Thyroid gland (tissue), 4 donors: ENCODE measurements at regions not wholly inside any gene's neighbourhood (a gene's known extent, or its start where the extent isn't known, plus 50 kb on each side); places are given as distances from the start of the nearest gene placed in this dataset.

Experiments
- DNase-seq, 2 donors: peaks; one replicate each; pipeline ENCODE4 v3.0.0-alpha.2; 2019
- H3K27ac ChIP-seq, 3 donors: fragments of 200-600 bp; sonication (generic); 1 replicate in 2 of 3; 2 replicates in 1 of 3; pipeline ENCODE4 v1.5.1; 2016 to 2019; ENCODE audit warnings: mild to moderate bottlenecking in 1 of 3, moderate library complexity in 1 of 3
- H3K27me3 ChIP-seq: fragments of 200-600 bp; sonication (generic); one replicate; pipeline ENCODE4 v1.5.1; 2019
- H3K36me3 ChIP-seq, 2 donors: fragments of 200-600 bp; sonication (generic); one replicate each; pipeline ENCODE4 v1.5.1; 2016 to 2019
- H3K4me1 ChIP-seq, 2 donors: fragments of 200-600 bp; sonication (generic); one replicate each; pipeline ENCODE4 v1.5.1; 2017 to 2019
- H3K4me3 ChIP-seq, 3 donors: fragments of 200-600 bp; sonication (generic); replicated peaks in 1 of 3; 1 replicate in 2 of 3; 2 replicates in 1 of 3; pipeline ENCODE4 v1.5.1; 2016; ENCODE audit warnings: mild to moderate bottlenecking in 1 of 3
- H3K9me3 ChIP-seq: fragments of 200-600 bp; sonication (generic); one replicate; pipeline ENCODE4 v1.5.1; 2017
- POLR2A ChIP-seq, 2 donors: fragments of 450-650 bp; IDR thresholded peaks; one replicate each; pipeline ENCODE4 v1.6.1; 2017; ENCODE audit warnings: antibody characterized with exemption in 2 of 2, mild to moderate bottlenecking in 2 of 2, moderate library complexity in 1 of 2
- WGBS, 2 donors: methylation state at CpG; one replicate each; pipeline ENCODE4 v1.1.5; 2017; 5-methylcytosine and 5-hydroxymethylcytosine counted together
- intact Hi-C: fragments of 100-400 bp; cut with DNase I; formaldehyde crosslinking; loops from one replicate; pipeline ENCODE4 v1.15.1; 2023
- TF ChIP-seq, protein P1 (sequence below), 6 experiments: fragments of 200-600 bp in 3 of 6; fragments of 450-650 bp in 3 of 6; sonication (generic) in 3 of 6; IDR thresholded peaks; one replicate each; pipeline ENCODE4 v1.5.1; 2016 to 2019; ENCODE audit warnings: antibody characterized with exemption in 6 of 6, mild to moderate bottlenecking in 2 of 6, inconsistent platforms in 1 of 6, moderate library complexity in 1 of 6

DNA sequence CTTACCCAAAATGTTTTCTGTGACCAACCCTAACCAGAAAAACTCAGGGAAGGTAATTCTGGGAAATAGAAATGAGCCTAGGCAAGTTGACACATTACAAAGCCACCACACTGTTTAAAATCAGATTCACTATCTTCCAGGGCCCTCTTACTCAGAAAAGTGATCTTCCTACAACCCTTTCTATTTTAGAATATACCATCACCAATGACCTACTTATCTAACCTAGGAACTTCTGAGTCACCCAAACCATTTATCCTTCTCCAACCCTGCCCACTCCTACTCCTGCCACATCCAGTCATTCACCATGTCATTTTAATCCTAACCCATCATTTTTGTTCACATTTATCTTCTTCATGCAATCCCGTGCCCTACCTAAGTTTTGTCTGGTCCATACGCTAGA lies 89.9 kb downstream of the FTHL17 start:
- Histone ChIP-seq H3K4me3 (no peak overlapping the region), H3K27ac (no peak overlapping the region), H3K27me3 (no peaks in the 10 kb centered on the region), H3K9me3 (no peaks in the 10 kb centered on the region), H3K36me3 (no peaks in the 10 kb centered on the region), H3K4me1 (no peaks in the 10 kb centered on the region)
- DNase-seq = no peak
- intact Hi-C loops = no loop called here
- 93 to 97% methylated on average over 2 of the region's 2 CpGs for WGBS, 2 donors
- TF ChIP-seq POLR2A (IDR thresholded peaks at IDR 0.05) = no peak
- TF ChIP-seq, protein P1, sequence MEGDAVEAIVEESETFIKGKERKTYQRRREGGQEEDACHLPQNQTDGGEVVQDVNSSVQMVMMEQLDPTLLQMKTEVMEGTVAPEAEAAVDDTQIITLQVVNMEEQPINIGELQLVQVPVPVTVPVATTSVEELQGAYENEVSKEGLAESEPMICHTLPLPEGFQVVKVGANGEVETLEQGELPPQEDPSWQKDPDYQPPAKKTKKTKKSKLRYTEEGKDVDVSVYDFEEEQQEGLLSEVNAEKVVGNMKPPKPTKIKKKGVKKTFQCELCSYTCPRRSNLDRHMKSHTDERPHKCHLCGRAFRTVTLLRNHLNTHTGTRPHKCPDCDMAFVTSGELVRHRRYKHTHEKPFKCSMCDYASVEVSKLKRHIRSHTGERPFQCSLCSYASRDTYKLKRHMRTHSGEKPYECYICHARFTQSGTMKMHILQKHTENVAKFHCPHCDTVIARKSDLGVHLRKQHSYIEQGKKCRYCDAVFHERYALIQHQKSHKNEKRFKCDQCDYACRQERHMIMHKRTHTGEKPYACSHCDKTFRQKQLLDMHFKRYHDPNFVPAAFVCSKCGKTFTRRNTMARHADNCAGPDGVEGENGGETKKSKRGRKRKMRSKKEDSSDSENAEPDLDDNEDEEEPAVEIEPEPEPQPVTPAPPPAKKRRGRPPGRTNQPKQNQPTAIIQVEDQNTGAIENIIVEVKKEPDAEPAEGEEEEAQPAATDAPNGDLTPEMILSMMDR (IDR thresholded peaks at IDR 0.05) = no peak

DNA sequence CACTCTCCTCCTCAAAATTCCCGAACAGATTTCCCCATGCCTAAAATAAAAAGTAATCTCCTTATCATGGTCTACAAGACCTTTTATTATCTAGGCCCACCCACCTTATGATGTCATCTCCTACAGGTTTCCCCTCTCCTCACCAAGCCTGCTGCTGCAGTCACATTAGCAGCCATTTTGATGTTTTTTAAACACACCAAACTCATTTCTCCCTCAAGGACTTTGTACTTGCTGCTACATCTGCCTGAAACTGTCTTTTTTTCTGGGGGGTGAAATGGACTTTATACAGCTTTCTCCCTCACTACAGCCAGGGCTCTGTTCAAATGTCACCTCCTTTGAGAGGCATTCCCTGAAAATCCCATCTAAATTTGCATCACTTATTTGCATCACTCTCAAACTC lies 90.2 kb upstream of the TAB3 start:
- no peak for TF ChIP-seq POLR2A (IDR thresholded peaks at IDR 0.05)
- TF ChIP-seq, protein P1 (IDR thresholded peaks at IDR 0.05) = no peak
- no peaks in the 10 kb centered on the region for H3K4me1 ChIP-seq
- no peaks in the 10 kb centered on the region for H3K36me3 ChIP-seq
- H3K9me3 ChIP-seq = no peaks in the 10 kb centered on the region
- H3K4me3 ChIP-seq = no peak overlapping the region
- WGBS, 2 donors = 77 to 83% methylated on average over 1 of the region's 1 CpG
- no peak overlapping the region for H3K27ac ChIP-seq
- no peak for DNase-seq
- intact Hi-C loops = no loop called here
- no peaks in the 10 kb centered on the region for H3K27me3 ChIP-seq

DNA sequence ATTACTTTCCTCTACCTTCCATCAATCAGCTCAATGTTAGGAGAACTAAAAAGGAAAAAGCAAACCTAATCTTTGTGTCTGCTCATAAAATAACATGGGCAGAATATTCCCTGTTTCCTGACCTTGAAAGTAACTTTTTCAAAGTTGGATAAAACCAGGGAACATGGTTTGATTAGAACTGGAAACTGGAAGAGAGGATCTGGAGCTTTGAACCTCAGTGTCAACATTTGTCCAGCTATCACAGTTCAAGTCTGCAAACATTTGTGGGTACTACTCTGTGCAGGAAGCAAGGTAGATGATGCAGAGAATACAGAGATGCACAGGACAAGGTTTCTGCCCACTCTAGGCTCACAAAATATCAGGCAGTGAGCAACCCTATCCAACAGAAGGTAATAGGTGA lies 86.4 kb upstream of the TAB3 start:
- H3K27me3 ChIP-seq = no peaks in the 10 kb centered on the region
- no peaks in the 10 kb centered on the region for H3K36me3 ChIP-seq
- H3K4me3 ChIP-seq = no peak overlapping the region
- H3K9me3 ChIP-seq = no peaks in the 10 kb centered on the region
- TF ChIP-seq, protein P1 (IDR thresholded peaks at IDR 0.05) = no peak
- TF ChIP-seq POLR2A (IDR thresholded peaks at IDR 0.05) = no peak
- DNase-seq = no peak
- intact Hi-C loops = no loop called here
- H3K27ac ChIP-seq = no peak overlapping the region
- no peaks in the 10 kb centered on the region for H3K4me1 ChIP-seq

DNA sequence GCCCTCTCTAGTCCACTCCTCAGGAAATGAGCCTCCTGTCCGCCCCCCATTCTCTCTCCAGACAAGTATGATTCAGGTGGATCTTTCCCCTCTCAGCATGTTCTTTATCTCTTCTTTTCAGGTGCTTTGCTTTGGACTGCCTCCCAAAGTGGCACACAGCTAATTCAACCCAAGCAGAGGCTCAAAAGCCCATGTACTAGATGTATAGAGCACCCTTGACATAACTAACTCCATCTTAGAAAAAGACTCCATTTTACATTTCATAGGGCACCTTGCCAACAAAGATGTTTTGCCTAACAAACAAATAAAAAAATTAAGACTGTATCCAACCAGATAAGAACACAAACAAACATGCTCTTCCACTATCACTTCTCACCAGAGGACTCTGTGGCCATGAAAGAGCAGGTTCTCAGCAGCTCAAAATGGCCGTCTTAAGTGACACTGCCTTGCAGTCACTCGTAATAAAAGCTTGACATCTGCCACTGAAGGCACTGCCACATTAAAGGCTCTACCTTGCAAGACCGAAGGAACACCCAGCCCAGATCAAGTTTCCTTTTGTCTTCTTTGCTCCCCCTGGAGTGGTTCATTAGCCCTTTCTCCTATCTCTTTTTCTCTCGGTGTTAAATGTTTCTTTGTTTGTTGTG lies 84.9 kb upstream of the TAB3 start:
- Histone ChIP-seq H3K27me3 (no peaks in the 10 kb centered on the region), H3K9me3 (no peaks in the 10 kb centered on the region), H3K27ac (no peak overlapping the region), H3K36me3 (no peaks in the 10 kb centered on the region), H3K4me3 (no peak overlapping the region), H3K4me1 (no peaks in the 10 kb centered on the region)
- no peak for DNase-seq
- 64 to 74% methylated on average over 5 of the region's 5 CpGs for WGBS, 2 donors
- intact Hi-C loops = no loop called here
- TF ChIP-seq, protein P1 (IDR thresholded peaks at IDR 0.05) = no peak
- TF ChIP-seq POLR2A (IDR thresholded peaks at IDR 0.05) = no peak

DNA sequence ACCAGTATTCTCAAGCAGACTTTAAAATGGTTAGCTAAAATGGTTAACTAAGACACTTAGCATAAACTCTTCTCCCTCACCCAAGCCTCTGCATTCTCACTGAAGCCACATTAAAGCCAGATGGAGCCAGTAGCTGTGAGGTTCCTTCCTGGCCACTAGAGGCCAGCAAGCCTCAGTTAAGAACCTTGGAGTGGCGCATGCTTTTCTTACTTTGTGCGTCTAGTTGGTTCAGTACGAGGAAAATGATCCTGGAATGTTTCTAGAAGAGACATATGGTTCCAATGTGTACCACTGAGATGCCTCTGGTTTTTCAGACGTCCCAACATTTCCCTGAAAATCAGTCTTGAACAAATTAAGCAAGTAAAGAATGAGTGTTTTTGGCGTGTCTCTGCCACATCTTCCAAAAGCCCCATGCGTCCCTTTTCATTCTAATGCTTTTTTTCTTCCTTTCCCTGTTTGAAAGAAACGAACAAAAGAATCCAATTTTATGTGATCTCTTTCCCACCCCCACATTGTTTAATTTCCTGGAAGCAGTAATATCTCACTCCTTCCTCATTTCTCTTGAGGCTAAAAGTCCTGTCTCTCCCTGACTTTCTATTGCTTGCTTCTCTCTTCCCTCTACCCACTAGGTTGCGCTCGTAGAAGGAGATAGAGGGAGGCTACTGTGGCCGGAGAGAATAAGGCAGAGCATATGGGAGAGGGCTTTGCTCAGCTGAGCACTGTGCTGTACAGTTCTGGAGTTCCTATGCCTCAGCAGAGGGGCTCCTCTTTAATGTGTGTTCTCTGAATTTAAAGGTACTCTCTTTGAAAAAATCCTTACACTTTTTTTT lies 82.9 kb upstream of the TAB3 start:
- intact Hi-C loops = no loop called here
- H3K9me3 ChIP-seq = no peaks in the 10 kb centered on the region
- WGBS, 2 donors = 11 to 15% methylated on average over 10 of the region's 10 CpGs
- H3K4me3 ChIP-seq = no peak overlapping the region
- H3K27ac ChIP-seq = no peak overlapping the region
- no peaks in the 10 kb centered on the region for H3K4me1 ChIP-seq
- TF ChIP-seq, protein P1 (IDR thresholded peaks at IDR 0.05) = peak in 4 of 6 experiments; percentile 36 to 56 (median 48)
- TF ChIP-seq POLR2A (IDR thresholded peaks at IDR 0.05) = no peak
- peak; percentile 11 to 21 for DNase-seq
- H3K36me3 ChIP-seq = no peaks in the 10 kb centered on the region
- no peaks in the 10 kb centered on the region for H3K27me3 ChIP-seq
